Fibroblast of lung (primary cell): ENCODE measurements at regions not wholly inside any gene's neighbourhood (a gene's known extent, or its start where the extent isn't known, plus 50 kb on each side); places are given as distances from the start of the nearest gene placed in this dataset.

ENCODE experiments used
- DNase-seq, 2 donors: peaks; one replicate each; pipeline versions ENCODE4 v3.0.0 to v3.0.0-alpha.2; 2010; ENCODE audit warnings: low read depth in 2 of 2
- H2AFZ ChIP-seq: 2 replicates; pipeline ENCODE4 v1.5.1; 2012; ENCODE audit warnings: low read length, control low read depth, inconsistent platforms
- H3K27ac ChIP-seq: 2 replicates; pipeline ENCODE4 v1.5.1; 2011; ENCODE audit warnings: low read length, control low read depth; ENCODE audit not compliant: insufficient read depth
- H3K27me3 ChIP-seq: 2 replicates; pipeline ENCODE4 v1.5.1; 2011; ENCODE audit warnings: mild to moderate bottlenecking, low read length; ENCODE audit not compliant: control insufficient read depth, insufficient read depth
- H3K36me3 ChIP-seq: 2 replicates; pipeline ENCODE4 v1.5.1; 2011; ENCODE audit warnings: low read length; ENCODE audit not compliant: control insufficient read depth, insufficient read depth
- H3K4me1 ChIP-seq: 2 replicates; pipeline ENCODE4 v1.5.1; 2011; ENCODE audit warnings: low read length; ENCODE audit not compliant: control insufficient read depth, insufficient read depth; ENCODE audit errors: extremely low read depth
- H3K4me2 ChIP-seq: 2 replicates; pipeline ENCODE4 v1.5.1; 2011; ENCODE audit warnings: low read length, control low read depth; ENCODE audit not compliant: insufficient read depth; ENCODE audit errors: extremely low read depth
- H3K4me3 ChIP-seq, 4 experiments: fragments of 200-600 bp in 1 of 4; sonication (generic) in 1 of 4; replicated peaks in 1 of 4; 2 replicates each; pipeline ENCODE4 v1.5.1; 2011 to 2016; ENCODE audit warnings: low read length in 4 of 4, low read depth in 3 of 4, mild to moderate bottlenecking in 3 of 4, control low read depth in 2 of 4, inconsistent platforms in 1 of 4, mixed read lengths in 1 of 4; ENCODE audit not compliant: insufficient read depth in 1 of 4; ENCODE audit errors: control extremely low read depth in 1 of 4
- H3K79me2 ChIP-seq: 2 replicates; pipeline ENCODE4 v1.5.1; 2012; ENCODE audit warnings: mild to moderate bottlenecking, low read length, inconsistent platforms; ENCODE audit not compliant: control insufficient read depth, insufficient read depth
- H3K9ac ChIP-seq: 2 replicates; pipeline ENCODE4 v1.5.1; 2011; ENCODE audit warnings: mild to moderate bottlenecking, low read length, control low read depth; ENCODE audit not compliant: insufficient read depth
- H3K9me3 ChIP-seq: 2 replicates; pipeline ENCODE4 v1.5.1; 2012; ENCODE audit warnings: low read depth, low read length; ENCODE audit not compliant: control insufficient read depth, insufficient read depth
- H4K20me1 ChIP-seq: 2 replicates; pipeline ENCODE4 v1.5.1; 2011; ENCODE audit warnings: low read length; ENCODE audit not compliant: control insufficient read depth, insufficient read depth; ENCODE audit errors: extremely low read depth
- CTCF ChIP-seq, 2 donors: IDR thresholded peaks in 1 of 2; conservative IDR thresholded peaks in 1 of 2; 1 replicate in 1 of 2; 2 replicates in 1 of 2; pipeline ENCODE4 v1.5.1; 2011 to 2012; ENCODE audit warnings: low read length in 2 of 2, control low read depth in 1 of 2, inconsistent platforms in 1 of 2, low read depth in 1 of 2, mild to moderate bottlenecking in 1 of 2
- EZH2 ChIP-seq: IDR thresholded peaks from 2 replicates; pipeline ENCODE4 v1.5.1; 2012; ENCODE audit warnings: low read length, control low read depth, mild to moderate bottlenecking; ENCODE audit errors: missing control alignments

- Histone ChIP-seq H3K4me3 (no peak overlapping the region), H3K79me2 (no peaks in the 10 kb centered on the region), H4K20me1 (no peaks in the 10 kb centered on the region), H3K9ac (no peak overlapping the region), H3K9me3 (no peaks in the 10 kb centered on the region), H3K4me2 (no peak overlapping the region), H3K4me1 (no peaks in the 10 kb centered on the region), H3K27me3 (no peaks in the 10 kb centered on the region), H2AFZ (no peak overlapping the region), H3K27ac (no peak overlapping the region), H3K36me3 (no peaks in the 10 kb centered on the region)
- TF ChIP-seq EZH2 (no peak), CTCF (conservative IDR thresholded peaks at IDR 0.05 in 1 of 2, IDR thresholded peaks at IDR 0.05 in 1 of 2; ENCODE audit: low read depth in 1 of 2, low read length in 2 of 2) (no peak)
- DNase-seq = no peak
Observed at GRCh38 chr19:31527443-31527842, 178.2 kb upstream of the TSHZ3 start.

GRCh38 chr19:31528261-31528660, 179.0 kb upstream of the TSHZ3 start:
- no peaks in the 10 kb centered on the region for H3K79me2 ChIP-seq
- no peak overlapping the region for H3K4me3 ChIP-seq
- H3K4me2 ChIP-seq = no peak overlapping the region
- DNase-seq = no peak
- no peak for TF ChIP-seq EZH2
- no peak for TF ChIP-seq CTCF (conservative IDR thresholded peaks at IDR 0.05 in 1 of 2, IDR thresholded peaks at IDR 0.05 in 1 of 2; ENCODE audit: low read depth in 1 of 2, low read length in 2 of 2)
- no peaks in the 10 kb centered on the region for H3K36me3 ChIP-seq
- H3K9ac ChIP-seq = no peak overlapping the region
- no peaks in the 10 kb centered on the region for H3K4me1 ChIP-seq
- H4K20me1 ChIP-seq = no peaks in the 10 kb centered on the region
- H3K27ac ChIP-seq = no peak overlapping the region
- H3K9me3 ChIP-seq = no peaks in the 10 kb centered on the region
- H3K27me3 ChIP-seq = no peaks in the 10 kb centered on the region
- no peak overlapping the region for H2AFZ ChIP-seq

DNA sequence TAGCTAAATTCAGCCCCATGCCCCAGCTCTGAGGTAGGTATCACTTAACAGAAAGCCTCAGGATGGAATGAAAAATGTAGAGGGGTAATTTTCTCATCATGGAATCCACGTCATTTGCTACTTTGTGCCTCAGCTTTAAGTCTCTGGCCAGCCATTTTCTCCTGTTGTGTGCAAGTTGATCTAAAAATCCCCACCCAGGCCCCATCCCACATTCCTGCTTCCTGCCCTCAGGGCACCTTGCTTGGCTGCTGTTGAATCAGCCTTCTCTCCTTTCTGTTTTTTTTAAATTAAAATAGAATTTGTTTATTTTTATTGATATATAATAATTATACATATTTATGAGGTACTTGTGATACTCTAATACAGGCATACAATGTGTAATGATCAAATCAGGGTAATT, 179.9 kb upstream of the TSHZ3 start:
- no peaks in the 10 kb centered on the region for H4K20me1 ChIP-seq
- no peak for DNase-seq
- H3K4me1 ChIP-seq = no peaks in the 10 kb centered on the region
- H3K4me3 ChIP-seq = no peak overlapping the region
- no peak overlapping the region for H3K4me2 ChIP-seq
- no peaks in the 10 kb centered on the region for H3K9me3 ChIP-seq
- TF ChIP-seq CTCF (conservative IDR thresholded peaks at IDR 0.05 in 1 of 2, IDR thresholded peaks at IDR 0.05 in 1 of 2; ENCODE audit: low read depth in 1 of 2, low read length in 2 of 2) = no peak
- TF ChIP-seq EZH2 = no peak
- no peaks in the 10 kb centered on the region for H3K27me3 ChIP-seq
- H3K36me3 ChIP-seq = no peaks in the 10 kb centered on the region
- H2AFZ ChIP-seq = no peak overlapping the region
- H3K79me2 ChIP-seq = no peaks in the 10 kb centered on the region
- no peak overlapping the region for H3K9ac ChIP-seq
- H3K27ac ChIP-seq = no peak overlapping the region
